HUES48 (cell line): ENCODE measurements at regions not wholly inside any gene's neighbourhood (a gene's known extent, or its start where the extent isn't known, plus 50 kb on each side); places are given as distances from the start of the nearest gene placed in this dataset.
"Not testable (repeated sequence)": the region's sequence is repeated elsewhere in the genome, so short reads cannot be mapped to it uniquely, and the experiment has no call there.

ENCODE experiments used
- H3K27ac ChIP-seq: one replicate; pipeline ENCODE4 v1.7.0; 2013; ENCODE audit warnings: low read depth, low read length, inconsistent platforms
- H3K27me3 ChIP-seq: 2 replicates; pipeline ENCODE4 v1.6.1; 2013; ENCODE audit warnings: mild to moderate bottlenecking, low read length; ENCODE audit not compliant: control insufficient read depth, insufficient read depth
- H3K36me3 ChIP-seq: 2 replicates; pipeline ENCODE4 v1.6.1; 2013; ENCODE audit warnings: low read length; ENCODE audit not compliant: control insufficient read depth, insufficient read depth
- H3K4me1 ChIP-seq: 2 replicates; pipeline ENCODE4 v1.6.1; 2013; ENCODE audit warnings: mild to moderate bottlenecking, low read length; ENCODE audit not compliant: control insufficient read depth, insufficient read depth
- H3K4me3 ChIP-seq: 2 replicates; pipeline ENCODE4 v1.5.1; 2013; ENCODE audit warnings: mild to moderate bottlenecking, low read depth, low read length
- H3K9ac ChIP-seq: 2 replicates; pipeline ENCODE4 v1.6.1; 2013; ENCODE audit warnings: mild to moderate bottlenecking, low read depth, low read length, moderate library complexity
- H3K9me3 ChIP-seq: 2 replicates; pipeline ENCODE4 v1.6.1; 2013; ENCODE audit warnings: low read length; ENCODE audit not compliant: control insufficient read depth, insufficient read depth

DNA sequence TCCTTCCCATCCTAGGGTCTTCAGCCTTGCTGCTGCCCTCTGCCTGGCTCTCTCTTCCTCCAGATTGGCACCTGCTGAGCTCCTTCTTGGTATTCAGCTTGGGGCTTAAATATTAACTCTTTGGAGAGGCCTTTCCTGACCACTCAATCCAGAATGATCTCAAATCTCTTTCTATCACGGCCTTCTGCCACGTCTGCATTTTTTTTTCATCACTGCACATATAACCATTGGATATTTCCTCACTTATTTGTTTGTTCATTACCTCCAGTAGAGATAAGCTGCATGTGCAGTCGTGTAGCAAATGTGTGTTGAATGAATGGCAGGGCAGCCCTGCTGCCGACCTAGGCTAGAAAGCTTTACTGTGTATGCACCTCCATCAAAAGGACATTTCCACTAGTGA, 51.6 kb upstream of the MPP7 start:
- Histone ChIP-seq H3K27ac (no peak overlapping the region), H3K27me3 (no peaks in the 10 kb centered on the region), H3K36me3 (no peaks in the 10 kb centered on the region), H3K4me3 (no peak overlapping the region), H3K9ac (no peak overlapping the region), H3K9me3 (no peaks in the 10 kb centered on the region), H3K4me1 (no peaks in the 10 kb centered on the region)

DNA sequence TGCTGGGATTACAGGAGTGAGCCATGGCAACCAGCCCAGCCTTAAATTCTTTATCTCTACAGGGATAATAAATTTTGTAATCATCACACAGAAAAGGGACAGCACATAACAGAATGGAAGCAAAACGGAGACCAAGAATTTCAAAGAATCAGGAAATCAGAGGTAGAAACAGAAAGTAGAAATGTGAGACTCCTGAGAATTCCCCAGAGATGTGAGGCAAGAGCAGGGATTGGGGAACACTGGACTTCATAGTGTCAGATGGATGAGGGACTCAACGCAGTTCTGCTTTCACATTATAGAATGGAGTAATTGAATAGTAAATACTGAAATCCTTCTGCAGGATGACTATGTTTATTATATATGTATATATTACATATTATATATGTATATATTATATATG, 52.5 kb upstream of the MPP7 start:
- no peak overlapping the region for H3K4me3 ChIP-seq
- H3K27me3 ChIP-seq = no peaks in the 10 kb centered on the region
- H3K4me1 ChIP-seq = no peaks in the 10 kb centered on the region
- no peaks in the 10 kb centered on the region for H3K9me3 ChIP-seq
- no peaks in the 10 kb centered on the region for H3K36me3 ChIP-seq
- H3K27ac ChIP-seq = no peak overlapping the region
- H3K9ac ChIP-seq = no peak overlapping the region

DNA sequence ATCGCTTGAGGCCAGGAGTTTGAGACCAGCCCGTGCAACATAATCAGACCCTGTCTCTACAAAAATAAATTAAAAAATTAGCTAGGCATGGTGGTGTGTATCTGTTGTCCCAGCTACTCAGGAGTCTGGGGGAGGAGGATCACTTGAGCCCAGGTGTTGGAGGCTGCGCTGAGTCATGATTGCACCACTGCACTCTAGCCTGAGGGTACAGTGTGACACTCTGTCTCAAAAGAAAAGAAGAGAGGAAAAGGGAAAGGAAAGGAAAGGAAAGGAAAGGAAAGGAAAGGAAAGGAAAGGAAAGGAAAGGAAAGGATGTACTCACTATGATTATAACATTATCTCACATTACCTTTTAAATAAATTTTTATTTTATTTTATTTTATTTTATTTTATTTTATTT, 56.5 kb upstream of the MPP7 start:
- Histone ChIP-seq H3K4me3 (no peak overlapping the region), H3K36me3 (no peaks in the 10 kb centered on the region), H3K9ac (no peak overlapping the region), H3K4me1 (no peaks in the 10 kb centered on the region), H3K9me3 (no peaks in the 10 kb centered on the region), H3K27ac (no peak overlapping the region), H3K27me3 (no peaks in the 10 kb centered on the region)

DNA sequence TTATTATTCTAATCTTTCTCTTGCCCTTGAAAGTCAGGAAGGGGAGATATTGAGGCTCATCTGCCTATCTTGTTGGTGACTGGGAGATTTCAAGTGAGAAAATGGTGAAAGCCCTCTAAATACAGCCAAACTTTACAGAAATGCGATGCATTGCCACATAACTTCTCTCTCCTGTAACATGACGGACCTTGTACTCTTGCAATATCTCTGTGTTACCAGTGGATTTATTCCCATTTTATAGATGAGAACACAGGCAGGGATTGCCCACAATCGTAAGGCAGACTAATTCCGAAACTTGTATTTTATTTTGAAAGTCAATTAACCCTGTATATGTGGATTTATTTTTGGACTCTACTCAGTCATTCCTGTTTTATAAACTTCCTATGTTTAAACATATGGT, 57.3 kb upstream of the MPP7 start:
- no peak overlapping the region for H3K9ac ChIP-seq
- no peaks in the 10 kb centered on the region for H3K27me3 ChIP-seq
- H3K4me3 ChIP-seq = no peak overlapping the region
- H3K36me3 ChIP-seq = no peaks in the 10 kb centered on the region
- H3K9me3 ChIP-seq = no peaks in the 10 kb centered on the region
- no peaks in the 10 kb centered on the region for H3K4me1 ChIP-seq
- H3K27ac ChIP-seq = no peak overlapping the region

DNA sequence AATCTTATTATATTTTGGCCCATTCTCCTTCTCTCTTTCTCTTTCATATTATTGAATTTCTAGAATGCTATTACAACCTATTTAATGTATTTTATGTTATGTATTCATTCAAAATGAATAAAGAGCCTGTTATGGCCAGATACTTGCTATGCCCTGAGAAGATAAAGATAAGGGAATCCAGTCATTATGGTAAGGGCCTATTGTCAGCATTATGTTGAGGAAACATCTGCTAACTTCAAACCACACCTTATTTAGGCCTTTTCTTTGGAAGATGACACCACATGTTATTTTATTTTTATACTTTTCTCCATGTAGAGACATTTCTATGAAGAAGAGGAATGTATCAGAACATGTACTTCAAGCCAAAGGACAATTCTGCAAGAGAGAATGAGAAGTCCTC, 60.5 kb upstream of the MPP7 start:
- no peak overlapping the region for H3K4me3 ChIP-seq
- H3K4me1 ChIP-seq = no peaks in the 10 kb centered on the region
- no peak overlapping the region for H3K27ac ChIP-seq
- no peak overlapping the region for H3K9ac ChIP-seq
- H3K9me3 ChIP-seq = no peaks in the 10 kb centered on the region
- no peaks in the 10 kb centered on the region for H3K27me3 ChIP-seq
- no peaks in the 10 kb centered on the region for H3K36me3 ChIP-seq

DNA sequence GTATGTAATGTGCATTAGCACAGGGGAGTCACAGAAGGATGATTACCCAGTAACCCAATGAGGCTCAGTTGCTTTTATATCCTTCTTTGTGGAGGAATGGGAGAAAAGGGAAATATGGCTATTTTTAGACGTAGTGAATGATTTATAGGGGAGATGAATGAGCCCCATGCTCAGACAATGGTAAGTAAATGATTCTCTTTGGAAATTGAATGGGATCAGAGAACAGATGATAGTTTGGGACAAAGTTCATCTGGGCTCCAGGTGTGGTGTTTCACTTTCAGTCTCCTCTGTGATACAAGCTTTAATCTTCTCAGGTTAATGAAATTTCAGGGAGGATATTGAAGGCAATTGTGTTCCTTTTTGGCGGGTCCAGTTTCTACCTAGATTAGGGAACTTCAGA, 63.0 kb upstream of the MPP7 start:
- no peaks in the 10 kb centered on the region for H3K27me3 ChIP-seq
- no peaks in the 10 kb centered on the region for H3K9me3 ChIP-seq
- no peak overlapping the region for H3K4me3 ChIP-seq
- no peaks in the 10 kb centered on the region for H3K36me3 ChIP-seq
- no peak overlapping the region for H3K27ac ChIP-seq
- no peaks in the 10 kb centered on the region for H3K4me1 ChIP-seq
- H3K9ac ChIP-seq = no peak overlapping the region

DNA sequence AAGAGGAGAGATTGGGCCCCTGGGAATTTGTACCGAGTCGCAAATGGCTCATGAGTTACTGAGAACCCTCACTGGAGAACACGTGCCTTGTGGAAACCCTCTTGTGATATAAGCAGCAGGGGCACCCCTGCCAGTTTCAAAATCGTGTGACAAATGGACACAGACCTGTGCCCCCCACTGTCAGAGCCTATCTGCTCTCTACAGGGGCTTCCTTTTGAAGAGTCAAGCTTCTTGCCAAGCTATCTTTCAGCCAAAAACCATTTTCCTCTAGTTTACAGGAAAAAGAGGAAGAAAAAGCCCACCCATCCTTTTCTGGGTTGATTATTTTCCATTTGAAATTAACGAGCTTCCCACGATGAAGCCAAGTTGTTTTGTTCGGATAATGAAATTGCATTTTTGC, 64.1 kb upstream of the MPP7 start:
- no peaks in the 10 kb centered on the region for H3K36me3 ChIP-seq
- H3K27ac ChIP-seq = no peak overlapping the region
- no peaks in the 10 kb centered on the region for H3K9me3 ChIP-seq
- no peaks in the 10 kb centered on the region for H3K4me1 ChIP-seq
- no peak overlapping the region for H3K9ac ChIP-seq
- no peak overlapping the region for H3K4me3 ChIP-seq
- H3K27me3 ChIP-seq = no peaks in the 10 kb centered on the region

DNA sequence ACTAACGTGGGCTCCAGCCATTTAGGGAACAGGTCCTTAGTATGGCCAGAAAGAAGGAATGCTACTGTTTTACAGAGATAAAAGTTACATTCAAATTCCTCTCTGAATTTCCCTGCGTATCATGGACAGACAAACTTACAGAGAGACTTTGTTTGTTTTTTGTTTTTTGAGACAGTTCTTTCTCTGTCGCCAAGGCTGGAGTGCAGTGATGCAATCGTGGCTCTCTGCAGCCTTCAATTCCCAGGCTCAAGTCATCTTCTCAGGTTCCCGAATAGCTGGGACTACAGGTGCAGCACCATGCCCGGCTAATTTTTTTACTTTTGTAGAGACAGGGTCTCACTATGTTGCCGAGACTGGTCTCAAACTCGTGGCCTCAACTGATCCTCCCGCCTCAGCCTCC, 64.5 kb upstream of the MPP7 start:
- Histone ChIP-seq H3K4me3 (no peak overlapping the region), H3K27me3 (no peaks in the 10 kb centered on the region), H3K9me3 (no peaks in the 10 kb centered on the region), H3K36me3 (no peaks in the 10 kb centered on the region), H3K4me1 (no peaks in the 10 kb centered on the region), H3K9ac (no peak overlapping the region), H3K27ac (no peak overlapping the region)

DNA sequence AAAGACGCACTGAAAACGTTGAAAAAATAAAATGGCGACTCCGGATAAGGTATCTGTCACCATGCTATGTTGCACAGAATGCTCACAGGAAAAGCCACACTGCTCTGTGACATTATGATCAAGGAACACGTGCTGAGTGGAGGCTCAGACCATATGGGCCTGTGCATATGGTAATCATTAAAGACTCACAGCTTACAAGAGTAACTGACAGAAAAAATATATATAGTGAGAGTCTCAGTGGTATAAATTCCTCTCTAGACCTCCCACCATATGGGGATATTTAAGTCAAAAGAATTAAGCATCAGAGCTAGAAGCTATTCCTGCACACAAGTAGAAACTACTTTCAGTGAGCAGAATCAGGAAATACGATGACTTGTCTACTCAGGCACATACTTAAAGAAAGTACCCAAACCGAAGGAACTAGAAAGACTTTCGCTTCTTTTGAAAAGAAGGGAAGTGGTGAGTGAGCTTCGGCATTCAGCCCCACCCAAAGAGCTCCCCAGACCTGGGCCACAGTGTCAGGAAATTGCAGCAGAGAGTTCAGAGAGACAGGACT, 65.1 kb upstream of the MPP7 start:
- Histone ChIP-seq H3K36me3 (no peaks in the 10 kb centered on the region), H3K27ac (no peak overlapping the region), H3K9me3 (no peaks in the 10 kb centered on the region), H3K4me3 (no peak overlapping the region), H3K9ac (no peak overlapping the region), H3K4me1 (no peaks in the 10 kb centered on the region), H3K27me3 (no peaks in the 10 kb centered on the region)

DNA sequence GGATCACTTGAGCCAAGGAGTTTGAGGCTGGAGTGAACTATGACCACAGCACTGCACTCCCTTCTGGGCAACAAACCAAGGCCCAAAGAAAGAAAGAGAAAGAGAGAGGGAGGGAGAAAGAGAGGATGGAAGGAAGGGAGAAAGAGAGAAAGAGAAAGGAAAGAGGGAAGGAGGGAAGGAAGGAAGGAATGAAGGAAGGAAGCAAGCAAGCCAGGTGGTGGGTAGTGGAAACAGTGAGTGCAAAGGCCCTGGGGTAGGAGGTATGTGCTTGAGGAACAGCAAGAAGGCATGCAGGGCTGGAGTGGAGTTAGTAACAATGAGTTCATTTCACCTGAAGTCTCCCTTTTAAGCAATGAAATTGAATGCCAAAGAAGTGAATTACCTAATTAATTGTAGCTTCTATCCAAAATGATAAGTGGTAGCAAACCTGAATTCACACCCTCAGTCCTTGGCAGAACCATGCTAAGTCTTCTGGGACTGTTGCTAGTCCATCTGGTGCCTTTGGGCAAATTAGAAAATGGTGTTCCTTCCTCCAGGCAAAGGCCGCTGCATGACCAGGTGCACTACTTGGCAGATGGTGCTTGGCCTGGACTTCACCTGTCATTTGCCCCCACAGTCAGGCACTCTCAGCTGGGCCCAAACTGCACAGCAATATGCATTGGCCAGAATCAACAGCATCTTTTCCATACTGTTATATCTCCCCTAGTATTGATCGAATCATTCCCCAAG, 67.4 kb upstream of the MPP7 start:
- Histone ChIP-seq H3K36me3 (no peaks in the 10 kb centered on the region), H3K27ac (no peak overlapping the region), H3K4me1 (no peaks in the 10 kb centered on the region), H3K27me3 (no peaks in the 10 kb centered on the region), H3K4me3 (no peak overlapping the region), H3K9me3 (no peaks in the 10 kb centered on the region), H3K9ac (no peak overlapping the region)

DNA sequence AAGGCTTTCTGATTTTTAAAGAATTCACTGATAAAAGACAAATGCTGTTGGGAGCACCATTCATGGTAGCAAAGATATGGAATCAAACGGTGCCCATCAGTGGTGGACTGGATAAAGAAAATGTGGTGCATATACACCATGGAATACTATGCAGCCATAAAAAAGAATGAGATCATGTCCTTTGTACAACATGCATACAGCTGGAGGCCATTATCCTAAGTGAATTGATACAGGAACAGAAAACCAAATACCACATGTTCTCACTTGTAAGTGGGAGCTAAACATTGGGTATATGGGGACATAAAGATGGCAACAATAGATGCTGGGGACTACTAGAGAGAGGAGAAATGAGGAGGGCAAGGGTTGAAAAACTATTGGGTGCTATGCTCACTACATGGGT, 68.8 kb upstream of the MPP7 start:
- H3K9ac ChIP-seq, H3K27me3 ChIP-seq, H3K4me1 ChIP-seq, H3K4me3 ChIP-seq, H3K27ac ChIP-seq, H3K36me3 ChIP-seq, H3K9me3 ChIP-seq: not testable (repeated sequence)
